Kidney epithelial cell (primary cell): ENCODE measurements at regions not wholly inside any gene's neighbourhood (a gene's known extent, or its start where the extent isn't known, plus 50 kb on each side); places are given as distances from the start of the nearest gene placed in this dataset.
"Not testable (repeated sequence)": the region's sequence is repeated elsewhere in the genome, so short reads cannot be mapped to it uniquely, and the experiment has no call there.

ENCODE experiments used
- DNase-seq: peaks from one replicate; pipeline ENCODE4 v3.0.0-alpha.2; 2010; ENCODE audit warnings: low read depth
- H3K27me3 ChIP-seq: 2 replicates; pipeline ENCODE4 v1.6.0; 2011; ENCODE audit warnings: low read length; ENCODE audit not compliant: control insufficient read depth, insufficient read depth
- H3K36me3 ChIP-seq: 2 replicates; pipeline ENCODE4 v1.5.1; 2011; ENCODE audit warnings: low read length; ENCODE audit not compliant: control insufficient read depth, insufficient read depth
- H3K4me3 ChIP-seq: 2 replicates; pipeline ENCODE4 v1.5.1; 2011; ENCODE audit warnings: low read depth, mild to moderate bottlenecking, control low read depth, low read length
- CTCF ChIP-seq: IDR thresholded peaks from 2 replicates; pipeline ENCODE4 v1.5.1; 2011; ENCODE audit warnings: mild to moderate bottlenecking, moderate library complexity, low read length, control low read depth, inconsistent platforms; ENCODE audit not compliant: insufficient read depth, poor library complexity, severe bottlenecking

- no peak for TF ChIP-seq CTCF
- Histone ChIP-seq H3K27me3 (no peaks in the 10 kb centered on the region), H3K4me3 (no peak overlapping the region), H3K36me3 (no peaks in the 10 kb centered on the region)
- no peak for DNase-seq
Observed at GRCh38 chr2:107136733-107137132, 250.8 kb upstream of the ST6GAL2 start.

GRCh38 chr2:107137706-107138105 lies 251.7 kb upstream of the ST6GAL2 start:
- Histone ChIP-seq H3K36me3 (no peaks in the 10 kb centered on the region), H3K27me3 (no peaks in the 10 kb centered on the region), H3K4me3 (no peak overlapping the region)
- no peak for TF ChIP-seq CTCF
- no peak for DNase-seq

- no peak for TF ChIP-seq CTCF
- DNase-seq = no peak
- H3K4me3 ChIP-seq = no peak overlapping the region
- no peaks in the 10 kb centered on the region for H3K36me3 ChIP-seq
- no peaks in the 10 kb centered on the region for H3K27me3 ChIP-seq
Observed at GRCh38 chr2:107146181-107146580, 260.2 kb upstream of the ST6GAL2 start.

- H3K27me3 ChIP-seq, H3K4me3 ChIP-seq, H3K36me3 ChIP-seq, DNase-seq: not testable (repeated sequence)
Observed at GRCh38 chr2:107146645-107147044, 260.7 kb upstream of the ST6GAL2 start.

GRCh38 chr2:107148055-107148454 lies 262.1 kb upstream of the ST6GAL2 start:
- Histone ChIP-seq H3K4me3 (no peak overlapping the region), H3K36me3 (no peaks in the 10 kb centered on the region), H3K27me3 (no peaks in the 10 kb centered on the region)
- DNase-seq = no peak
- no peak for TF ChIP-seq CTCF

- Histone ChIP-seq H3K27me3 (no peaks in the 10 kb centered on the region), H3K36me3 (no peaks in the 10 kb centered on the region), H3K4me3 (no peak overlapping the region)
- no peak for DNase-seq
- TF ChIP-seq CTCF = no peak
Observed at GRCh38 chr2:107148496-107148895, 262.5 kb upstream of the ST6GAL2 start.
